HEK293 (cell line): ENCODE measurements at regions not wholly inside any gene's neighbourhood (a gene's known extent, or its start where the extent isn't known, plus 50 kb on each side); places are given as distances from the start of the nearest gene placed in this dataset.

Experiments used
- BCL11B ChIP-seq: fragments of 450-650 bp; formaldehyde crosslinking; IDR thresholded peaks from 2 replicates; pipeline ENCODE4 v1.5.1; 2016; ENCODE audit warnings: low read depth, missing biosample characterization, missing genetic modification characterization
- FEZF1 ChIP-seq: fragments of 450-650 bp; formaldehyde crosslinking; IDR thresholded peaks from 2 replicates; pipeline ENCODE4 v1.5.1; 2016; ENCODE audit warnings: missing biosample characterization, missing genetic modification characterization
- GLIS1 ChIP-seq: fragments of 450-650 bp; formaldehyde crosslinking; IDR thresholded peaks from 2 replicates; pipeline ENCODE4 v1.5.1; 2016; ENCODE audit warnings: missing biosample characterization, missing genetic modification characterization
- IKZF3 ChIP-seq: fragments of 450-650 bp; IDR thresholded peaks from 2 replicates; pipeline ENCODE4 v1.5.0; 2018; ENCODE audit warnings: missing biosample characterization, mild to moderate bottlenecking, missing genetic modification characterization, moderate library complexity
- KLF10 ChIP-seq: fragments of 450-650 bp; IDR thresholded peaks from 2 replicates; pipeline ENCODE4 v1.5.1; 2018; ENCODE audit warnings: missing biosample characterization, mild to moderate bottlenecking, missing genetic modification characterization
- KLF8 ChIP-seq: fragments of 450-650 bp; formaldehyde crosslinking; IDR thresholded peaks from 2 replicates; pipeline ENCODE4 v1.5.1; 2016; ENCODE audit warnings: missing biosample characterization, missing genetic modification characterization
- OVOL3 ChIP-seq: fragments of 450-650 bp; formaldehyde crosslinking; IDR thresholded peaks from 2 replicates; pipeline ENCODE4 v1.5.1; 2016; ENCODE audit warnings: missing biosample characterization, missing genetic modification characterization
- SCRT1 ChIP-seq: fragments of 450-650 bp; formaldehyde crosslinking; IDR thresholded peaks from 2 replicates; pipeline ENCODE4 v1.5.1; 2016; ENCODE audit warnings: missing biosample characterization, missing genetic modification characterization, borderline replicate concordance
- SCRT2 ChIP-seq: fragments of 450-650 bp; formaldehyde crosslinking; IDR thresholded peaks from 2 replicates; pipeline ENCODE4 v1.5.1; 2016; ENCODE audit warnings: missing biosample characterization, missing genetic modification characterization
- TCF7L2 ChIP-seq: IDR thresholded peaks from 2 replicates; pipeline ENCODE4 v1.6.1; 2011; ENCODE audit warnings: low read depth, mild to moderate bottlenecking, inconsistent platforms, low read length, moderate library complexity, borderline replicate concordance
- ZFHX2 ChIP-seq: fragments of 450-650 bp; formaldehyde crosslinking; conservative IDR thresholded peaks from 2 replicates; pipeline ENCODE4 v1.5.1; 2016; ENCODE audit warnings: missing biosample characterization, missing genetic modification characterization
- ZNF10 ChIP-seq: fragments of 450-650 bp; formaldehyde crosslinking; IDR thresholded peaks from 2 replicates; pipeline ENCODE4 v1.5.1; 2017; ENCODE audit warnings: missing biosample characterization, missing genetic modification characterization
- ZNF133 ChIP-seq: fragments of 450-650 bp; formaldehyde crosslinking; IDR thresholded peaks from 2 replicates; pipeline ENCODE4 v1.5.1; 2016; ENCODE audit warnings: missing biosample characterization, missing genetic modification characterization
- ZNF169 ChIP-seq: fragments of 450-650 bp; formaldehyde crosslinking; IDR thresholded peaks from 2 replicates; pipeline ENCODE4 v1.5.1; 2016; ENCODE audit warnings: missing biosample characterization, missing genetic modification characterization
- ZNF175 ChIP-seq: fragments of 450-650 bp; formaldehyde crosslinking; IDR thresholded peaks from 2 replicates; pipeline ENCODE4 v1.5.1; 2016; ENCODE audit warnings: missing biosample characterization, missing genetic modification characterization
- ZNF19 ChIP-seq: fragments of 450-650 bp; formaldehyde crosslinking; IDR thresholded peaks from 2 replicates; pipeline ENCODE4; 2016; ENCODE audit warnings: missing biosample characterization, missing genetic modification characterization, low read depth
- ZNF202 ChIP-seq: fragments of 450-650 bp; formaldehyde crosslinking; IDR thresholded peaks from 2 replicates; pipeline ENCODE4 v1.5.1; 2016; ENCODE audit warnings: missing biosample characterization, missing genetic modification characterization, borderline replicate concordance
- ZNF37A ChIP-seq: fragments of 450-650 bp; IDR thresholded peaks from 2 replicates; pipeline ENCODE4 v1.5.1; 2018; ENCODE audit warnings: missing biosample characterization, missing genetic modification characterization
- ZNF561 ChIP-seq: fragments of 450-650 bp; IDR thresholded peaks from 2 replicates; pipeline ENCODE4 v1.5.1; 2018; ENCODE audit warnings: missing biosample characterization, missing genetic modification characterization, borderline replicate concordance
- ZNF654 ChIP-seq: fragments of 450-650 bp; formaldehyde crosslinking; IDR thresholded peaks from 2 replicates; pipeline ENCODE4 v1.5.1; 2016; ENCODE audit warnings: low read depth, missing biosample characterization, missing genetic modification characterization
- ZNF777 ChIP-seq: fragments of 450-650 bp; formaldehyde crosslinking; IDR thresholded peaks from 2 replicates; pipeline ENCODE4 v1.5.1; 2017; ENCODE audit warnings: missing biosample characterization, missing genetic modification characterization, borderline replicate concordance
- ZNF843 ChIP-seq: fragments of 450-650 bp; formaldehyde crosslinking; IDR thresholded peaks from 2 replicates; pipeline ENCODE4 v1.5.1; 2016; ENCODE audit warnings: missing biosample characterization, missing genetic modification characterization
- ZSCAN30 ChIP-seq: fragments of 450-650 bp; IDR thresholded peaks from 2 replicates; pipeline ENCODE4 v1.5.1; 2018; ENCODE audit warnings: missing biosample characterization, mild to moderate bottlenecking, missing genetic modification characterization, moderate library complexity
- ZXDB ChIP-seq: fragments of 450-650 bp; formaldehyde crosslinking; IDR thresholded peaks from 2 replicates; pipeline ENCODE4 v1.5.1; 2016; ENCODE audit warnings: missing biosample characterization, missing genetic modification characterization
- TF ChIP-seq, protein P1 (sequence below): fragments of 450-650 bp; formaldehyde crosslinking; IDR thresholded peaks from 2 replicates; pipeline ENCODE4 v1.5.0; 2017; ENCODE audit warnings: missing biosample characterization, missing genetic modification characterization, borderline replicate concordance
- TF ChIP-seq, protein P2 (sequence below): fragments of 450-650 bp; formaldehyde crosslinking; IDR thresholded peaks from 2 replicates; pipeline ENCODE4 v1.5.1; 2017; ENCODE audit warnings: missing biosample characterization, missing genetic modification characterization
- TF ChIP-seq, protein P3 (sequence below): fragments of 450-650 bp; formaldehyde crosslinking; IDR thresholded peaks from 2 replicates; pipeline ENCODE4 v1.5.1; 2016; ENCODE audit warnings: missing biosample characterization, missing genetic modification characterization

DNA sequence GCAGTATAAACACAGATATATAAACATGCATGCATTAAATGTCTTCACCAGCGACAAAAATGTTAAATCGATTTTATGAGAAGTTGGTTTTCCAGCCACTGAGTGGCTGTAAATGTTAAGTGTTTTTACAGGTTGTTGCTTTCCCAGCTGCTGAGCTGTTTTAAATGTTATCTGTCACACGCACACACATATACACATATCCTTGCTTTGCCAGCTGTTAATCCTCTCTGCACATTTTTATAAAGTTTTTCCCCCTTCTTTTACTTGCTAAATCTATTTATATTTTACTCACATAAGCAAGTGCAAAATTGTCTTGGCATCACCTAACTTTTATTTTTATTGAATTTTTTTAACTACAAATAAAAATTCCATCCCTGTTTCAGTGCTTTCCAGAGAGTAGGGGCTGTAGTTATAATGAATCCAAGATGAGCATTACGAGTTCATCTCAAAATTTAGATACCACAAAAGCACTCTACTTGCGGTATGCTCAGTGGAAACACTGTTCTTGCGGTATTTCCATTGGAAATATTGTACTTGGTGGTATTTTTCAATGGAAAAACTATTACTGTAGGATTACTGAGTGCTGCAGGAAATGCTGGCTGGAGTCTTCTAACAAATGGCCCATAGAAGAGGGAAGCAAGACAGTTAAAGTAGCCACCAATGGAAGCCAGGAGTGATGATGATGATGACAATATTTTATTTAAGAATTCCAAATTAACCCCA, 124.9 kb upstream of the KCNJ16 start (continued):
- TF ChIP-seq SCRT1: peak; percentile 91
- TF ChIP-seq ZNF777 (tag by site-specific recombination): no peak
- TF ChIP-seq ZNF654: no peak
- TF ChIP-seq, protein P1, sequence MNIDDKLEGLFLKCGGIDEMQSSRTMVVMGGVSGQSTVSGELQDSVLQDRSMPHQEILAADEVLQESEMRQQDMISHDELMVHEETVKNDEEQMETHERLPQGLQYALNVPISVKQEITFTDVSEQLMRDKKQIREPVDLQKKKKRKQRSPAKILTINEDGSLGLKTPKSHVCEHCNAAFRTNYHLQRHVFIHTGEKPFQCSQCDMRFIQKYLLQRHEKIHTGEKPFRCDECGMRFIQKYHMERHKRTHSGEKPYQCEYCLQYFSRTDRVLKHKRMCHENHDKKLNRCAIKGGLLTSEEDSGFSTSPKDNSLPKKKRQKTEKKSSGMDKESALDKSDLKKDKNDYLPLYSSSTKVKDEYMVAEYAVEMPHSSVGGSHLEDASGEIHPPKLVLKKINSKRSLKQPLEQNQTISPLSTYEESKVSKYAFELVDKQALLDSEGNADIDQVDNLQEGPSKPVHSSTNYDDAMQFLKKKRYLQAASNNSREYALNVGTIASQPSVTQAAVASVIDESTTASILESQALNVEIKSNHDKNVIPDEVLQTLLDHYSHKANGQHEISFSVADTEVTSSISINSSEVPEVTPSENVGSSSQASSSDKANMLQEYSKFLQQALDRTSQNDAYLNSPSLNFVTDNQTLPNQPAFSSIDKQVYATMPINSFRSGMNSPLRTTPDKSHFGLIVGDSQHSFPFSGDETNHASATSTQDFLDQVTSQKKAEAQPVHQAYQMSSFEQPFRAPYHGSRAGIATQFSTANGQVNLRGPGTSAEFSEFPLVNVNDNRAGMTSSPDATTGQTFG (tag by site-specific recombination): no peak
- no peak for TF ChIP-seq ZNF169 (tag by site-specific recombination)
- peak; percentile 70 for TF ChIP-seq SCRT2 (tag by site-specific recombination)
- TF ChIP-seq ZSCAN30 (tag by site-specific recombination): peak; percentile 88
- no peak for TF ChIP-seq ZNF10
- TF ChIP-seq, protein P2, sequence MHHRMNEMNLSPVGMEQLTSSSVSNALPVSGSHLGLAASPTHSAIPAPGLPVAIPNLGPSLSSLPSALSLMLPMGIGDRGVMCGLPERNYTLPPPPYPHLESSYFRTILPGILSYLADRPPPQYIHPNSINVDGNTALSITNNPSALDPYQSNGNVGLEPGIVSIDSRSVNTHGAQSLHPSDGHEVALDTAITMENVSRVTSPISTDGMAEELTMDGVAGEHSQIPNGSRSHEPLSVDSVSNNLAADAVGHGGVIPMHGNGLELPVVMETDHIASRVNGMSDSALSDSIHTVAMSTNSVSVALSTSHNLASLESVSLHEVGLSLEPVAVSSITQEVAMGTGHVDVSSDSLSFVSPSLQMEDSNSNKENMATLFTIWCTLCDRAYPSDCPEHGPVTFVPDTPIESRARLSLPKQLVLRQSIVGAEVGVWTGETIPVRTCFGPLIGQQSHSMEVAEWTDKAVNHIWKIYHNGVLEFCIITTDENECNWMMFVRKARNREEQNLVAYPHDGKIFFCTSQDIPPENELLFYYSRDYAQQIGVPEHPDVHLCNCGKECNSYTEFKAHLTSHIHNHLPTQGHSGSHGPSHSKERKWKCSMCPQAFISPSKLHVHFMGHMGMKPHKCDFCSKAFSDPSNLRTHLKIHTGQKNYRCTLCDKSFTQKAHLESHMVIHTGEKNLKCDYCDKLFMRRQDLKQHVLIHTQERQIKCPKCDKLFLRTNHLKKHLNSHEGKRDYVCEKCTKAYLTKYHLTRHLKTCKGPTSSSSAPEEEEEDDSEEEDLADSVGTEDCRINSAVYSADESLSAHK (tag by site-specific recombination): peak; percentile 77
- peak; percentile 60 for TF ChIP-seq ZXDB (tag by site-specific recombination)
- no peak for TF ChIP-seq ZNF37A (tag by site-specific recombination)
- TF ChIP-seq FEZF1 (tag by site-specific recombination): peak; percentile 96
- no peak for TF ChIP-seq ZNF175
- no peak for TF ChIP-seq ZNF133
- TF ChIP-seq GLIS1: 0 out of 2 replicates have a peak, but pooled peaks have one; percentile 8
- no peak for TF ChIP-seq KLF8 (tag by site-specific recombination)
- no peak for TF ChIP-seq TCF7L2
- TF ChIP-seq ZNF561 (tag by site-specific recombination): peak; percentile 81; the same call in 1 of the 2 replicates
- TF ChIP-seq KLF10: 0 out of 2 replicates have a peak, but pooled peaks have one; percentile 31
- 0 out of 2 replicates have a peak, but pooled peaks have one; percentile 67 for TF ChIP-seq OVOL3 (tag by site-specific recombination)
- TF ChIP-seq, protein P3, sequence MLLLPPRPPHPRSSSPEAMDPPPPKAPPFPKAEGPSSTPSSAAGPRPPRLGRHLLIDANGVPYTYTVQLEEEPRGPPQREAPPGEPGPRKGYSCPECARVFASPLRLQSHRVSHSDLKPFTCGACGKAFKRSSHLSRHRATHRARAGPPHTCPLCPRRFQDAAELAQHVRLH (tag by site-specific recombination): peak; percentile 65; the same call in 1 of the 2 replicates
- TF ChIP-seq BCL11B (tag by site-specific recombination): peak; percentile 61; the same call in 1 of the 2 replicates
- no peak for TF ChIP-seq ZNF19 (tag by site-specific recombination)
- TF ChIP-seq ZNF843: peak; percentile 83
- TF ChIP-seq IKZF3: peak; percentile 76
- TF ChIP-seq ZNF202 (tag by site-specific recombination): no peak
- no peak for TF ChIP-seq ZFHX2 (tag by site-specific recombination)
